DND-41 (cell line): ENCODE measurements at regions not wholly inside any gene's neighbourhood (a gene's known extent, or its start where the extent isn't known, plus 50 kb on each side); places are given as distances from the start of the nearest gene placed in this dataset.

Source experiments
- ATAC-seq: fragments of 200-7000 bp; cut with Tn5 transposase; 3 replicates; pipeline ENCODE4 v1.9.1; 2021; ENCODE audit warnings: low read depth; ENCODE audit not compliant: insufficient read depth
- DNase-seq: peaks from one replicate; pipeline ENCODE4 v3.0.0-alpha.2; 2020
- H2AFZ ChIP-seq: 2 replicates; pipeline ENCODE4 v1.6.0; 2012; ENCODE audit warnings: low read depth, low read length
- H3K27ac ChIP-seq: 2 replicates; pipeline ENCODE4 v1.5.1; 2012; ENCODE audit warnings: low read length, inconsistent platforms
- H3K27me3 ChIP-seq: fragments of 200-600 bp; sonication (generic); 2 replicates; pipeline ENCODE4 v1.6.0; 2012; ENCODE audit warnings: low read length, mild to moderate bottlenecking, inconsistent platforms; ENCODE audit not compliant: insufficient read depth, poor library complexity
- H3K36me3 ChIP-seq: 2 replicates; pipeline ENCODE4 v1.5.1; 2012; ENCODE audit warnings: low read length, inconsistent platforms; ENCODE audit not compliant: insufficient read depth
- H3K4me1 ChIP-seq: 2 replicates; pipeline ENCODE4 v1.5.1; 2012; ENCODE audit warnings: mild to moderate bottlenecking, low read length; ENCODE audit not compliant: insufficient read depth
- H3K4me2 ChIP-seq: 2 replicates; pipeline ENCODE4 v1.6.0; 2012; ENCODE audit warnings: mild to moderate bottlenecking, moderate library complexity, low read length, inconsistent platforms; ENCODE audit not compliant: insufficient read depth
- H3K4me3 ChIP-seq, 2 experiments: fragments of 200-600 bp in 1 of 2; shearing (Covaris generic) in 1 of 2; 2 replicates each; pipeline ENCODE4 v1.5.1; 2012 to 2016; ENCODE audit warnings: inconsistent platforms in 2 of 2, low read length in 2 of 2, mild to moderate bottlenecking in 2 of 2, low read depth in 1 of 2, moderate library complexity in 1 of 2
- H3K79me2 ChIP-seq: 2 replicates; pipeline ENCODE4 v1.6.0; 2012; ENCODE audit warnings: low read length, inconsistent platforms; ENCODE audit not compliant: insufficient read depth
- H3K9ac ChIP-seq: 2 replicates; pipeline ENCODE4 v1.6.0; 2012; ENCODE audit warnings: low read depth, mild to moderate bottlenecking, inconsistent platforms, low read length, moderate library complexity
- H3K9me3 ChIP-seq: 2 replicates; pipeline ENCODE4 v1.5.1; 2012; ENCODE audit warnings: low read length, moderate library complexity, mild to moderate bottlenecking, inconsistent platforms; ENCODE audit not compliant: insufficient read depth, severe bottlenecking
- H4K20me1 ChIP-seq: 2 replicates; pipeline ENCODE4 v1.6.0; 2012; ENCODE audit warnings: low read length; ENCODE audit not compliant: insufficient read depth
- CTCF ChIP-seq: IDR thresholded peaks from 2 replicates; pipeline ENCODE4 v1.5.1; 2012; ENCODE audit warnings: borderline replicate concordance, low read length, moderate library complexity, mild to moderate bottlenecking; ENCODE audit not compliant: poor library complexity, severe bottlenecking; ENCODE audit errors: extremely low read depth
- EZH2 ChIP-seq: IDR thresholded peaks from 3 replicates; pipeline ENCODE4 v1.6.1; 2012; ENCODE audit warnings: borderline replicate concordance, low read depth, mild to moderate bottlenecking, moderate library complexity, low read length, inconsistent platforms; ENCODE audit not compliant: severe bottlenecking

- TF ChIP-seq EZH2 (no peak), CTCF (no peak)
- H3K79me2 ChIP-seq, result no peaks in the 10 kb centered on the region
- H3K9ac ChIP-seq, result no peak overlapping the region
- no peak overlapping the region for H3K4me2 ChIP-seq
- H3K27ac ChIP-seq, result no peak overlapping the region
- no peaks in the 10 kb centered on the region for H3K9me3 ChIP-seq
- no peak overlapping the region for H2AFZ ChIP-seq
- no peaks in the 10 kb centered on the region for H3K4me1 ChIP-seq
- H3K4me3 ChIP-seq, result no peak overlapping the region
- no peaks in the 10 kb centered on the region for H4K20me1 ChIP-seq
- H3K36me3 ChIP-seq, result no peaks in the 10 kb centered on the region
- DNase-seq, result no peak
- no peak for ATAC-seq
- H3K27me3 ChIP-seq, result no peaks in the 10 kb centered on the region
Observed at GRCh38 chr1:217019475-217019874, 296.2 kb upstream of the ESRRG start.

- Histone ChIP-seq H3K4me2 (no peak overlapping the region), H3K79me2 (no peaks in the 10 kb centered on the region), H3K27me3 (no peaks in the 10 kb centered on the region), H3K36me3 (no peaks in the 10 kb centered on the region), H3K9me3 (no peaks in the 10 kb centered on the region), H3K27ac (no peak overlapping the region), H3K4me3 (no peak overlapping the region), H2AFZ (no peak overlapping the region), H4K20me1 (no peaks in the 10 kb centered on the region), H3K4me1 (no peaks in the 10 kb centered on the region), H3K9ac (no peak overlapping the region)
- TF ChIP-seq EZH2 (no peak), CTCF (no peak)
- no peak for DNase-seq
- no peak for ATAC-seq
Observed at GRCh38 chr1:217018648-217019047, 295.4 kb upstream of the ESRRG start.

GRCh38 chr1:217017165-217017564 is 293.9 kb upstream of the ESRRG start:
- Histone ChIP-seq H3K4me1 (no peaks in the 10 kb centered on the region), H4K20me1 (no peaks in the 10 kb centered on the region), H3K27ac (no peak overlapping the region), H3K4me2 (no peak overlapping the region), H3K9me3 (no peaks in the 10 kb centered on the region), H3K4me3 (no peak overlapping the region), H3K36me3 (no peaks in the 10 kb centered on the region), H3K9ac (no peak overlapping the region), H2AFZ (no peak overlapping the region), H3K27me3 (no peaks in the 10 kb centered on the region), H3K79me2 (no peaks in the 10 kb centered on the region)
- ATAC-seq (no peak), DNase-seq (no peak)
- no peak for TF ChIP-seq EZH2
- no peak for TF ChIP-seq CTCF

GRCh38 chr1:217014066-217014465 is 290.8 kb upstream of the ESRRG start:
- DNase-seq (no peak), ATAC-seq (no peak)
- H3K36me3 ChIP-seq, result no peaks in the 10 kb centered on the region

More at GRCh38 chr1:217014066-217014465, 290.8 kb upstream of the ESRRG start:
- Histone ChIP-seq H3K27ac (no peak overlapping the region), H3K79me2 (no peaks in the 10 kb centered on the region), H3K4me1 (no peaks in the 10 kb centered on the region), H3K27me3 (no peaks in the 10 kb centered on the region), H3K9ac (no peak overlapping the region), H2AFZ (no peak overlapping the region), H3K9me3 (no peaks in the 10 kb centered on the region), H3K4me2 (no peak overlapping the region), H3K4me3 (no peak overlapping the region), H4K20me1 (no peaks in the 10 kb centered on the region)
- TF ChIP-seq CTCF, result no peak
- no peak for TF ChIP-seq EZH2
